VCaP (cell line): ENCODE measurements at regions not wholly inside any gene's neighbourhood (a gene's known extent, or its start where the extent isn't known, plus 50 kb on each side); places are given as distances from the start of the nearest gene placed in this dataset.

Experiments used
- H3K27ac ChIP-seq: fragments of 450-650 bp; 2 replicates; pipeline ENCODE4 v1.5.1; 2017
- CTCF ChIP-seq: fragments of 450-650 bp; conservative IDR thresholded peaks from 2 replicates; pipeline ENCODE4 v1.5.1; 2017; ENCODE audit warnings: mild to moderate bottlenecking, moderate library complexity

GRCh38 chr7:25543798-25544197 lies 315.5 kb upstream of the NPVF start:
- TF ChIP-seq CTCF = no peak
- H3K27ac ChIP-seq = peak overlapping the region; percentile 98

- peak overlapping the region; percentile 98 for H3K27ac ChIP-seq
- TF ChIP-seq CTCF = no peak
Observed at GRCh38 chr7:25544254-25544653, 316.0 kb upstream of the NPVF start.

GRCh38 chr7:25545124-25546008 lies 317.1 kb upstream of the NPVF start:
- H3K27ac ChIP-seq = peak overlapping the region; percentile 98
- no peak for TF ChIP-seq CTCF

- TF ChIP-seq CTCF = no peak
- peak overlapping the region; percentile 98 for H3K27ac ChIP-seq
Observed at GRCh38 chr7:25546306-25546705, 318.0 kb upstream of the NPVF start.

- no peak for TF ChIP-seq CTCF
- H3K27ac ChIP-seq = peak overlapping the region; percentile 59; the same call in 1 of the 2 replicates
Observed at GRCh38 chr7:25549271-25549921, 321.1 kb upstream of the NPVF start.

GRCh38 chr7:25550149-25550548 lies 321.9 kb upstream of the NPVF start:
- peak overlapping the region; percentile 59; the same call in 1 of the 2 replicates for H3K27ac ChIP-seq
- no peak for TF ChIP-seq CTCF

- H3K27ac ChIP-seq = peak overlapping the region; percentile 98; the same call in 1 of the 2 replicates
- TF ChIP-seq CTCF = no peak
Observed at GRCh38 chr7:25552998-25553397, 324.7 kb upstream of the NPVF start.
